H1 (cell line): ENCODE measurements at regions not wholly inside any gene's neighbourhood (a gene's known extent, or its start where the extent isn't known, plus 50 kb on each side); places are given as distances from the start of the nearest gene placed in this dataset.

Experiments used
- CTCF ChIA-PET: fragments of 300-600 bp; sonication (Branson Sonifier 250); formaldehyde crosslinking; loops from one replicate; lab custom pipeline; 2021; ENCODE audit not compliant: partially characterized antibody; lab: Charles Lee
- POLR2A ChIA-PET: fragments of 300-600 bp; sonication (Branson Sonifier 250); formaldehyde crosslinking; loops from one replicate; lab custom pipeline; 2021; ENCODE audit warnings: inconsistent platforms; ENCODE audit not compliant: partially characterized antibody; lab: Charles Lee
- DNase-seq, 2 experiments: peaks; one replicate each; pipeline versions ENCODE4 v3.0.0 to v3.0.0-alpha.2; 2010 to 2022; ENCODE audit warnings: low spot score in 2 of 2, low read depth in 1 of 2, mixed read lengths in 1 of 2
- FAIRE-seq: peaks from 2 replicates; lab custom pipeline; 2011; peaks lifted over from hg19 to GRCh38; lab: Jason Lieb, UNC
- H2AFZ ChIP-seq: 2 replicates; pipeline ENCODE4 v1.8.1; 2012; ENCODE audit warnings: low read length, inconsistent platforms
- H2AK5ac ChIP-seq: 2 replicates; pipeline ENCODE4 v1.6.1; 2013; ENCODE audit warnings: low read depth, low read length
- H2BK120ac ChIP-seq: replicated peaks from 2 replicates; pipeline ENCODE3; 2013; ENCODE audit warnings: low read depth, low read length, inconsistent platforms
- H2BK12ac ChIP-seq: 2 replicates; pipeline ENCODE4 v1.6.1; 2013; ENCODE audit warnings: low read depth, low read length
- H2BK15ac ChIP-seq: 2 replicates; pipeline ENCODE4 v1.6.1; 2013; ENCODE audit warnings: low read length
- H2BK20ac ChIP-seq: 2 replicates; pipeline ENCODE4 v1.6.1; 2013; ENCODE audit warnings: low read length
- H2BK5ac ChIP-seq: 2 replicates; pipeline ENCODE4 v1.6.1; 2013; ENCODE audit warnings: low read depth, low read length
- H3K14ac ChIP-seq: 2 replicates; pipeline ENCODE4 v1.6.1; 2013; ENCODE audit warnings: inconsistent platforms; ENCODE audit not compliant: insufficient read length
- H3K18ac ChIP-seq: 2 replicates; pipeline ENCODE4 v1.6.1; 2013; ENCODE audit warnings: low read length; ENCODE audit errors: extremely low read depth
- H3K23ac ChIP-seq: 2 replicates; pipeline ENCODE4 v1.6.1; 2013; ENCODE audit warnings: inconsistent platforms; ENCODE audit not compliant: insufficient read length
- H3K23me2 ChIP-seq: 2 replicates; pipeline ENCODE4 v1.6.1; 2013; ENCODE audit warnings: low read depth, low read length
- H3K27ac ChIP-seq: 2 replicates; pipeline ENCODE4 v1.6.1; 2011; ENCODE audit warnings: low read depth, low read length, inconsistent platforms
- H3K27me3 ChIP-seq, 4 experiments: replicated peaks in 1 of 4; 1 replicate in 1 of 4; 2 replicates in 3 of 4; pipeline versions ENCODE4 v1.6.1 to v1.8.1; 2011 to 2013; ENCODE audit warnings: low read length in 3 of 4, mild to moderate bottlenecking in 3 of 4, inconsistent platforms in 2 of 4, mixed read lengths in 2 of 4, moderate library complexity in 1 of 4; ENCODE audit not compliant: control insufficient read depth in 3 of 4, insufficient read depth in 3 of 4; ENCODE audit errors: extremely low read depth in 1 of 4
- H3K36me3 ChIP-seq, 4 experiments: 2 replicates each; pipeline versions ENCODE4 v1.6.1 to v1.8.1; 2011 to 2013; ENCODE audit warnings: mild to moderate bottlenecking in 4 of 4, low read length in 3 of 4, moderate library complexity in 2 of 4, control low read depth in 1 of 4, inconsistent platforms in 1 of 4; ENCODE audit not compliant: insufficient read depth in 4 of 4, control insufficient read depth in 2 of 4
- H3K4ac ChIP-seq: replicated peaks from 2 replicates; pipeline ENCODE3; 2013; ENCODE audit warnings: low read length, low read depth, mixed read lengths, inconsistent platforms; ENCODE audit not compliant: insufficient read length
- H3K4me1 ChIP-seq, 4 experiments: replicated peaks in 1 of 4; 1 replicate in 1 of 4; 2 replicates in 3 of 4; pipeline versions ENCODE4 v1.6.1 to v1.8.1; 2011 to 2013; ENCODE audit warnings: low read length in 3 of 4, inconsistent platforms in 2 of 4, mixed read lengths in 1 of 4; ENCODE audit not compliant: insufficient read depth in 4 of 4, control insufficient read depth in 3 of 4
- H3K4me2 ChIP-seq, 2 experiments: 2 replicates each; pipeline versions ENCODE4 v1.6.1 to v1.8.1; 2011 to 2013; ENCODE audit warnings: low read depth in 2 of 2, low read length in 2 of 2, control low read depth in 1 of 2, inconsistent platforms in 1 of 2, mild to moderate bottlenecking in 1 of 2; ENCODE audit not compliant: insufficient read depth in 1 of 2
- H3K4me3 ChIP-seq, 4 experiments: fragments of 200-600, 300-600 bp in 1 of 4; sonication (generic), shearing (Covaris generic), sonication (Bioruptor Twin) in 1 of 4; 2 replicates each; pipeline versions ENCODE4 v1.5.1 to v1.8.1; 2011 to 2016; ENCODE audit warnings: low read length in 4 of 4, low read depth in 3 of 4, control low read depth in 2 of 4, inconsistent platforms in 2 of 4, mild to moderate bottlenecking in 2 of 4, mixed read lengths in 1 of 4, moderate library complexity in 1 of 4; ENCODE audit not compliant: insufficient read depth in 2 of 4; ENCODE audit errors: extremely low read depth in 1 of 4
- H3K56ac ChIP-seq: replicated peaks from 2 replicates; pipeline ENCODE3; 2013; ENCODE audit warnings: low read depth, mild to moderate bottlenecking, mixed read lengths, low read length, inconsistent platforms; ENCODE audit not compliant: insufficient read length
- H3K79me1 ChIP-seq: 2 replicates; pipeline ENCODE4 v1.6.1; 2013; ENCODE audit warnings: low read depth, low read length, control low read depth
- H3K79me2 ChIP-seq, 2 experiments: 2 replicates each; pipeline versions ENCODE4 v1.6.1 to v1.8.1; 2012 to 2013; ENCODE audit warnings: low read length in 2 of 2, mild to moderate bottlenecking in 2 of 2, inconsistent platforms in 1 of 2; ENCODE audit not compliant: insufficient read depth in 2 of 2, control insufficient read depth in 1 of 2
- H3K9ac ChIP-seq, 4 experiments: replicated peaks in 1 of 4; 1 replicate in 1 of 4; 2 replicates in 3 of 4; pipeline versions ENCODE4 v1.6.1 to v1.8.1; 2011 to 2013; ENCODE audit warnings: low read depth in 3 of 4, low read length in 3 of 4, control low read depth in 2 of 4, mild to moderate bottlenecking in 2 of 4, moderate library complexity in 2 of 4, inconsistent platforms in 1 of 4; ENCODE audit errors: extremely low read depth in 1 of 4
- H3K9me3 ChIP-seq, 2 experiments: 2 replicates each; pipeline versions ENCODE4 v1.6.1 to v1.8.1; 2012 to 2013; ENCODE audit warnings: mild to moderate bottlenecking in 2 of 2, moderate library complexity in 2 of 2, control low read depth in 1 of 2, inconsistent platforms in 1 of 2, low read depth in 1 of 2, low read length in 1 of 2, mixed read lengths in 1 of 2; ENCODE audit not compliant: insufficient read depth in 2 of 2
- H4K20me1 ChIP-seq, 2 experiments: replicated peaks in 1 of 2; 2 replicates each; pipeline versions ENCODE3 to v1.8.1; 2011 to 2013; ENCODE audit warnings: inconsistent platforms in 2 of 2, low read length in 2 of 2, mild to moderate bottlenecking in 1 of 2; ENCODE audit not compliant: insufficient read depth in 2 of 2, control insufficient read depth in 1 of 2
- H4K5ac ChIP-seq: 2 replicates; pipeline ENCODE4 v1.6.1; 2013; ENCODE audit warnings: low read length, low read depth, mixed read lengths, inconsistent platforms; ENCODE audit not compliant: insufficient read length
- H4K8ac ChIP-seq: 2 replicates; pipeline ENCODE4 v1.8.0; 2013; ENCODE audit warnings: mild to moderate bottlenecking, moderate library complexity, low read length, inconsistent platforms; ENCODE audit not compliant: insufficient read depth; ENCODE audit errors: extremely low read depth
- H4K91ac ChIP-seq: replicated peaks from 2 replicates; pipeline ENCODE3; 2013; ENCODE audit warnings: low read length, mixed read lengths, inconsistent platforms; ENCODE audit not compliant: insufficient read length
- CEBPB ChIP-seq: IDR thresholded peaks from 2 replicates; pipeline ENCODE4 v1.6.1; 2012; ENCODE audit warnings: low read depth, low read length
- CHD1 ChIP-seq: IDR thresholded peaks from 2 replicates; pipeline ENCODE4 v1.6.1; 2012; ENCODE audit warnings: low read depth, low read length, improper control_type of control experiment
- CHD2 ChIP-seq: IDR thresholded peaks from 2 replicates; pipeline ENCODE4 v1.6.1; 2012; ENCODE audit warnings: low read length, improper control_type of control experiment
- HDAC6 ChIP-seq: IDR thresholded peaks from one replicate; pipeline ENCODE4 v1.7.1; 2012; ENCODE audit warnings: low read depth, mild to moderate bottlenecking, inconsistent platforms, low read length, moderate library complexity
- POLR2A ChIP-seq, 2 experiments: IDR thresholded peaks; 1 replicate in 1 of 2; 2 replicates in 1 of 2; pipeline ENCODE4 v1.6.1; 2011; ENCODE audit warnings: low read depth in 2 of 2, low read length in 2 of 2, mild to moderate bottlenecking in 2 of 2; ENCODE audit errors: control extremely low read depth in 1 of 2
- POU5F1 ChIP-seq: IDR thresholded peaks from 2 replicates; pipeline ENCODE4 v1.6.1; 2011; ENCODE audit warnings: low read depth, mild to moderate bottlenecking, low read length, moderate library complexity
- RAD21 ChIP-seq, 2 experiments: IDR thresholded peaks in 1 of 2; conservative IDR thresholded peaks in 1 of 2; 2 replicates each; pipeline ENCODE4 v1.6.1; 2011; ENCODE audit warnings: low read depth in 2 of 2, low read length in 2 of 2, improper control_type of control experiment in 1 of 2, inconsistent platforms in 1 of 2, mild to moderate bottlenecking in 1 of 2, moderate library complexity in 1 of 2
- RBBP5 ChIP-seq: IDR thresholded peaks from 2 replicates; pipeline ENCODE4 v1.7.1; 2012; ENCODE audit warnings: low read depth, mild to moderate bottlenecking, inconsistent platforms, low read length, moderate library complexity, borderline replicate concordance
- RNF2 ChIP-seq: fragments of 200-900, 300-1000 bp; sonication (generic); IDR thresholded peaks from 2 replicates; pipeline ENCODE4 v1.7.1; 2016; ENCODE audit warnings: borderline replicate concordance, low read depth, mild to moderate bottlenecking, antibody characterized with exemption, low read length; ENCODE audit not compliant: poor library complexity, severe bottlenecking; ENCODE audit errors: missing control alignments
- SP2 ChIP-seq: IDR thresholded peaks from 2 replicates; pipeline ENCODE4 v1.6.1; 2012; ENCODE audit warnings: mild to moderate bottlenecking, low read length, inconsistent platforms
- SP4 ChIP-seq: IDR thresholded peaks from 2 replicates; pipeline ENCODE4 v1.6.1; 2012; ENCODE audit warnings: low read length, inconsistent platforms
- TAF1 ChIP-seq: IDR thresholded peaks from 2 replicates; pipeline ENCODE4 v1.6.1; 2011; ENCODE audit warnings: mild to moderate bottlenecking, low read depth, low read length
- TBP ChIP-seq: IDR thresholded peaks from 2 replicates; pipeline ENCODE4 v1.6.1; 2011; ENCODE audit warnings: low read depth, low read length, improper control_type of control experiment
- ZNF274 ChIP-seq: IDR thresholded peaks from 2 replicates; pipeline ENCODE4 v1.7.0; 2012; ENCODE audit warnings: low read length, borderline replicate concordance; ENCODE audit errors: extremely low read depth
- WGBS, 2 experiments: shearing (Covaris generic) in 1 of 2; methylation state at CpG; one replicate each; pipeline versions ENCODE4 v1.1.6 to v1.1.7; 2013 to 2015; ENCODE audit warnings: low lambda C conversion rate in 2 of 2, mixed read lengths in 2 of 2, inconsistent platforms in 1 of 2, low coverage in 1 of 2, missing lambda C conversion rate in 1 of 2; ENCODE audit not compliant: insufficient replicate concordance in 2 of 2, insufficient coverage in 1 of 2, insufficient read length in 1 of 2; ENCODE audit errors: extremely low coverage in 1 of 2, missing lambda C conversion rate in 1 of 2; 5-methylcytosine and 5-hydroxymethylcytosine counted together
- TF ChIP-seq, protein P1 (sequence below): IDR thresholded peaks from 2 replicates; pipeline ENCODE4 v1.6.1; 2011; ENCODE audit warnings: low read length, improper control_type of control experiment

DNA sequence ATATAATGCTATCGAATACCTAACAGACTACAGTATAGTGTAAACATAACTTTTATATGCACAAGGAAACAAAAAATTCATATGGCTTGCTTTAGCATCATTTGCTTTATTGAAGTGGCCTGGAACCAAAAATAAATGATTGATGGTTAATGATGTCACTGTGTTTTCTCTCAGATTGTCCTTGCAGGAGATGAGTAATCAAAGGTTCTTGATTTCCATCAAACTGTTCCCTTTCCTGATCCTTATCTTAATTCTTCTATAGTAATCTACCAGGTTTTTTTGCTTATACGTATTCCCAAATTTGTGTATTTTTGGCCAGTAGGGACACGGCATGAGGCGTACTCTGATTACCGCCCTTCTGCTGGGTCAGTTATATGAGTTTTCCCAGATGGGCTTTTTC lies 104.9 kb upstream of the CXCR4 start:
- Histone ChIP-seq H3K4me2 (no peak overlapping the region), H4K91ac (no peak overlapping the region), H4K20me1 (no peaks in the 10 kb centered on the region), H3K23me2 (no peaks in the 10 kb centered on the region), H3K4me3 (no peak overlapping the region), H2BK15ac (no peak overlapping the region), H3K23ac (no peak overlapping the region), H2AK5ac (no peak overlapping the region), H3K4ac (no peak overlapping the region), H3K9ac (no peak overlapping the region), H3K27me3 (no peaks in the 10 kb centered on the region; a peak in 1 of 7 replicates), H4K5ac (no peak overlapping the region), H2BK5ac (no peak overlapping the region), H3K14ac (no peak overlapping the region), H2BK20ac (no peak overlapping the region), H4K8ac (no peak overlapping the region), H3K4me1 (peaks cover 0 to 5% (median 2%) of the 10 kb centered on the region in 4 experiments; a peak in 3 of 7 replicates), H2AFZ (no peak overlapping the region), H3K79me2 (no peaks in the 10 kb centered on the region), H3K27ac (no peak overlapping the region), H3K56ac (no peak overlapping the region), H3K9me3 (no peaks in the 10 kb centered on the region), H2BK120ac (no peak overlapping the region), H2BK12ac (no peak overlapping the region), H3K79me1 (no peaks in the 10 kb centered on the region), H3K18ac (no peak overlapping the region), H3K36me3 (no peaks in the 10 kb centered on the region)
- DNase-seq (no peak), FAIRE-seq (no peak)
- POLR2A ChIA-PET: no interaction called here
- WGBS, 2 experiments: 75% methylated on average over 5 of the region's 5 CpGs; no CpG with 5 or more reads in 1 of the 2 experiments
- CTCF ChIA-PET: interaction anchor here (0.8 kb wide), 1 partner anchor 225 kb away, joined by 3 read pairs; no protein-coding TSS in a partner anchor
- TF ChIP-seq TAF1 (no peak), RBBP5 (no peak), SP2 (no peak), SP4 (no peak), HDAC6 (no peak), CHD2 (no peak), RNF2 (no peak), ZNF274 (no peak), POLR2A (IDR thresholded peaks at IDR 0.05; ENCODE audit: control extremely low read depth in 1 of 2, low read depth in 2 of 2, low read length in 2 of 2) (no peak), CHD1 (no peak), TBP (no peak), CEBPB (no peak), POU5F1 (no peak), RAD21 (IDR thresholded peaks at IDR 0.05 in 1 of 2, conservative IDR thresholded peaks at IDR 0.05 in 1 of 2; ENCODE audit: low read depth in 2 of 2, low read length in 2 of 2) (no peak)
- TF ChIP-seq, protein P1, sequence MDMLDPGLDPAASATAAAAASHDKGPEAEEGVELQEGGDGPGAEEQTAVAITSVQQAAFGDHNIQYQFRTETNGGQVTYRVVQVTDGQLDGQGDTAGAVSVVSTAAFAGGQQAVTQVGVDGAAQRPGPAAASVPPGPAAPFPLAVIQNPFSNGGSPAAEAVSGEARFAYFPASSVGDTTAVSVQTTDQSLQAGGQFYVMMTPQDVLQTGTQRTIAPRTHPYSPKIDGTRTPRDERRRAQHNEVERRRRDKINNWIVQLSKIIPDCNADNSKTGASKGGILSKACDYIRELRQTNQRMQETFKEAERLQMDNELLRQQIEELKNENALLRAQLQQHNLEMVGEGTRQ: no peak
